CD4-positive, alpha-beta T cell treated with Interleukin-15 for 4 hours (primary cell): ENCODE measurements at regions not wholly inside any gene's neighbourhood (a gene's known extent, or its start where the extent isn't known, plus 50 kb on each side); places are given as distances from the start of the nearest gene placed in this dataset.

Source experiments
- DNase-seq: peaks from one replicate; pipeline ENCODE4 v3.0.0-alpha.2; 2020; ENCODE audit warnings: low spot score

DNA sequence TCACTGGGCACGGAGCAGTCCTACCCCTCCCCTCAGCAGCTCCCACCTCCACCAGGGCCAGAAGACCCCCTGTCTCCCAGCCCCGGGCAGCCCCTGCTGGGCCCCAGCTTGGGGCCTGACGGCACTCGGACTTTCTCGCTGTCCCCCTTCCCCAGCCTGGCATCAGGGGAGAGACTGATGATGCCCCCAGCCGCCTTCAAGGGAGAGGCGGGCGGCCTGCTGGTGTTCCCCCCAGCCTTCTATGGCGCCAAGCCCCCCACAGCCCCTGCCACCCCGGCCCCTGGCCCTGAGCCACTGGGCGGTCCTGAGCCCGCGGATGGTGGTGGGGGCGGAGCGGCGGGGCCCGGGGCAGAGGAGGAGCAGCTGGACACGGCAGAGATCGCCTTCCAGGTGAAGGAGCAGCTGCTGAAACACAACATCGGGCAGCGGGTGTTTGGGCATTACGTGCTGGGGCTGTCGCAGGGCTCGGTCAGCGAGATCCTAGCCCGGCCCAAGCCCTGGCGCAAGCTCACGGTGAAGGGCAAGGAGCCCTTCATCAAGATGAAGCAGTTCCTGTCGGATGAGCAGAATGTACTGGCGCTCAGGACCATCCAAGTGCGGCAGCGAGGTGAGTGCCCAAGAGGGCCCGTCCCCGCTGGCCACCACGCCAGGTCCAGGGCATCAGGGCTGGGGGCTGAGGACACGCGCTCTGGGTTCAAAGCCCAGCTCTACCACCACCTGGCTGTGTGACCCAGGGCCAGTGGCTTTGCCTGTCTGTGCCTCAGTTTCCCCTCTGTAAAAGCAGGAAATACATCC, 58.6 kb downstream of the PHETA1 start:
- no peak for DNase-seq

GRCh38 chr12:111309584-111309983, 59.3 kb downstream of the PHETA1 start:
- no peak for DNase-seq

DNA sequence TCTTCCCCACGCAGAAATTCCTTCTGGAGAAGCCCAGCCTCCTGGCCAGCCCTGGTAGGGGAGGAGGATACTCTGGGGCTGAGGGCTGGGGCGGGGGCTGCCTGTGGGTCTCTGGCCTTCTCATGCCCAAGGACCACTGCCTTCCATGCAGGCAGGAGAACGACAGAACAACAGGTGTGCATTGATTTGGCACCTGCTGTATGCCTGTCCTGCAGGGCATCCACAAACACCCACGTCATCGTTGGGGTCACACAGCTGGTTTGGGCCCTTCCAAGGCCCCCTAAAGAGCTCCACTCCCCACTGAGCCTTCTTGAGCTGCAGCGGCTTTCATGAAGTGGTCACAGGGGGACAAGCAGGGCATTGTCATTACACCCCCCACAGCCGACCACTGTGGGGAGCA, 60.4 kb downstream of the PHETA1 start:
- no peak for DNase-seq

- peak; percentile 3 for DNase-seq
These were observed 64.2 kb downstream of the PHETA1 start for GRCh38 chr12:111304642-111305071.

DNA sequence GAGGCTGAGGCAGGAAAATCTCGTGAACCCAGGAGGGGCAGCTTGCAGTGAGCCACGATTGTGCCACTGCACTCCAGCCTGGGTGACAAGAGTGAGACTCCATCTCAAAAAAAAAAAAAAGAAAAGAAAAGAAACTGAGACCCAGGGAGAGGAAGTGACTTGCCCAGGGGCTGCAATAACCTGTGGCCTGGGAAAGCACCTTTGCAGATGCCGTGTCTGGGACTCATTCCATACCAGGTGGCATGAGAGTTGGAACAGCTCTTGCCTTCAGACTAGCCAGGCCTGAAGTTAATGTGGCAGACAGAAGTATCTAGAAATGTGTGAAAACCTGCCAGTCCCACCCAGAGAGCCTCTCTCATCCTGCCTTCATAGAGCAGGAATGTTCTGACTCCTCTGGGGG, 65.4 kb downstream of the PHETA1 start:
- no peak for DNase-seq

- peak; percentile 9 for DNase-seq
These were observed 70.1 kb downstream of the PHETA1 start for GRCh38 chr12:111298582-111299436.

GRCh38 chr12:111297703-111298426, 71.0 kb downstream of the PHETA1 start:
- no peak for DNase-seq

DNA sequence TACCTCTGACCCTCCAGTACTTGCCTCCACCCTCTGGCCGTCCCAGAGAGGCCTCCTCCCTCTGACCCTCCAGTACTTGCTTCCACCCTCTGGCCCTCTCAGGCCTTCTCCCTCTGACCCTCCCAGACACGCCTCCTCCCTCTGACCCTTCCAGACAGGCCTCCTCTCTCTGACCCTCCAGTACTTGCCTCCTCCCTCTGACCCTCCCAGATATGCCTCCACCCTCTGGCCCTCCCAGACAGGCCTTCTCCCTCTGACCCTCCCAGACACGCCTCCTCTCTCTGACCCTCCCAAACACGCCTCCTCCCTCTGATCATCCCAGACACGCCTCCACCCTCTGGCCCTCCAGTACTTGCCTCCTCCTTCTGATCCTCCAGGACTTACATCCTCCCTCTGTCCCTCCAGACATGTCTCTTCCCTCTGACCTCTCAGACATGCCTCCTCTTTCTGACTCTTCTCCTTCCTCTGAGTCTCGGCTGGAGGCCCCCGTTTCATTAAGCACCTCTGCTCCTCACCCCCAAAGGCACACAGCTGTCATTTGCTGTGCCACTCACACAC, 71.9 kb downstream of the PHETA1 start:
- no peak for DNase-seq

DNA sequence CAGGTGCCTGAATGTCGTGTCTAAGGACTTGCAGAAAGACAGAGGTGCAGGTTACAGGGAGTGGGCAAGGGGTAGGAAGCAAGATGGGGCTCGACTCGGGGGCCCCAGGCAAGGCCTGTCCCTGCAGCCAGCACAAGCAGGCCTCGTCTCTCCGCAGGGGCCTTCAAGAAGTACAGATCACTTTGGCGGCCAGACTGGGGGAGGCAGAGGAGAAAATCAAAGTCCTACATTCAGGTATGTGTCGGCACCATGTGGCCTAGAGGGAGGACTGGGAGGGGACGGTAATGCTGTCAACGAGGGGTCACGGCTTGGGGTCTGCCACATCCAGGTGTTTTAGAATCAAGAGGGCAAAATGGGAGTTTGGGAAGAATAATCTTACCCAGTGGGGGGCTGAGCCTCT, 73.7 kb downstream of the PHETA1 start:
- DNase-seq, result no peak

DNA sequence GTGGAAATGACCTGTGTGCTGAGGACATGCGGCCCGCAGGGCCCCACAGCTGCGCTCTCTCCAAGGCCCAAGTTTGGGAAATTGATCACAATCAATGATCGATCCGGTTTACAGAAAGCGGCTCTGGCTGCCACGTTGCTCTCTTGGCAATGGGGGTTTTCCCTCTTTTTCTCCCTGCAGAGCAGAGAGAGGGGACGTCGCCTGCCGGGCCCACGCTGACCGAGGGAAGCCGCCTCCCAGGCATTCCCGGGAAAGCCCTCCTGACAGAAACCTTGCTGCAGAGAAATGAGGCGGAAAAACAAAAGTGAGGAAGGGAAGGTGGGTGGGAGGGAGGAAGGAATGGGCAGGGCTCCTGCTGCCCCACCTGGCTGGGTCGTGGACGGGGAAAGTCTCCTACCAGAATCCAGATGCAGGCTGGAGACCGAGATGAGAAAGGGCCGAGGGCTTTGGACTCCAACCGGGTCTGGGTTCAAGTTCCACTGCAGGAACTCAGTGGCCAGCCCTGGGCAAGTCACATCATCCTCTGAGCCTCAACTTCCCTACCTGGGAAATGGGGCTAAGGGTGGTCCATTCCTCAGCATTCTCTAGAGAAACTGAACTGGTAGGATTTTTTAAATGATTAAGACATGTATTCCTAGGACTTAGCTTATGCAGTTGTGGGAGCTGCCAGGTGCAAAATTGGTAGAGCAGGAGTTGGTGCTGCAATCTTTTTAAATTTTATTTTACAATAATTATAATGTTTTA, 75.5 kb downstream of the PHETA1 start:
- no peak for DNase-seq

DNA sequence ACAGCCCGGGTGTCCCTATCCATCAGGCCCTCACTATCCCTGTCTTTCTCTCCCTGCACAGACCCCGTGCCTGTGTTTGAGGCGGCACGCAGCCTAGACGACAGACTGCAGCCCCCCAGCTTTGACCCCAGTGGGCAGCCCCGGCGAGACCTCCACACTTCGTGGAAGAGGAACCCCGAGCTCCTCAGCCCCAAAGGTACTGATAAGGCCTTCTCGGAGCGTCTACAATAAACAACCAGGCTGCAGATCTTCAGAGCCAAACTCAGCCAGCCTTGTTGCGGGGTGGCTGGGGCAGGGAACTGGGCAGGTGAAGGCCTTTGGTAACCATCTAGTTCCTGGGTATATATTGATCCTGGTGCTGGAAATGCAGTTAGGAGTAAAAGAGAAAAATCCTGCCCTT, 77.5 kb downstream of the PHETA1 start:
- no peak for DNase-seq

DNA sequence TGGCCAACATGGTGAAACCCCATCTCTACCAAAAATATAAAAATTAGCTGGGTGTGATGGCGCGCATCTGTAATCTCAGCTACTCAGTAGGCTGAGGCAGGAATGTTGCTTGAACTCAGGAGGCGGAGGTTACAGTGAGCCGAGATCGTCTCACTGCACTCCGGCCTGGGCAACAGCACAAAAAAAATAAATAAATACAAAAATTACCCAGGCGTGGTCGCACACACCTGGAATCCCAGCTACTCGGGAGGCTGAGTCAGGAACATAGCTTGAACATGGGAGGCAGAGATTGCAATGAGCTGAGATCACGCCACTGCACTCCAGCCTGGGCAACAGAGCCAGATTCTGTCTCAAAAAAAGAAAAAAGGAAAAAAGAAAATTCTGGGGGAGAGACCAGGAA, 80.1 kb downstream of the PHETA1 start:
- no peak for DNase-seq

- no peak for DNase-seq
These were observed 81.6 kb downstream of the PHETA1 start for GRCh38 chr12:111287125-111287900.

- DNase-seq, result no peak
These were observed 83.7 kb downstream of the PHETA1 start for GRCh38 chr12:111285200-111285599.

- no peak for DNase-seq
These were observed 84.2 kb downstream of the PHETA1 start for GRCh38 chr12:111284709-111285108.

DNA sequence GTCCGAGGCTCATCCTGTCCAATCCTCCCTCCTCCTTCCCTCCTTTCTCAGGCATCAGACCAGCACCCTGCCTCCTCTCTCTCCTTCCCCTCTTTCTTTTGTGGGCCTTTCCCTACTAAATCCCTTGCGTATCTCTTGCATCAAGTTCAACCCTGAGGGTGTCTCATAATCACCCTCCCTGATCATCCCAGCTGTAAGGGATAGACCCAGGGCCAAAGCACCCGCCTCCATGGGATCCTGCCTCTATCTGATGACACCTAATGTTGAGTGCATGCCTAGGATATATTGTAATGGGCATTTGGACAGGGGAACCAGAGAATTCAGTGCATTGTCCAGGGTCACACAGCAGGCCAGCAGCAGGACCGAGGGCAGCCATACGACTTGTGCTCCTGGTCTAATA, 84.9 kb downstream of the PHETA1 start:
- DNase-seq, result no peak

DNA sequence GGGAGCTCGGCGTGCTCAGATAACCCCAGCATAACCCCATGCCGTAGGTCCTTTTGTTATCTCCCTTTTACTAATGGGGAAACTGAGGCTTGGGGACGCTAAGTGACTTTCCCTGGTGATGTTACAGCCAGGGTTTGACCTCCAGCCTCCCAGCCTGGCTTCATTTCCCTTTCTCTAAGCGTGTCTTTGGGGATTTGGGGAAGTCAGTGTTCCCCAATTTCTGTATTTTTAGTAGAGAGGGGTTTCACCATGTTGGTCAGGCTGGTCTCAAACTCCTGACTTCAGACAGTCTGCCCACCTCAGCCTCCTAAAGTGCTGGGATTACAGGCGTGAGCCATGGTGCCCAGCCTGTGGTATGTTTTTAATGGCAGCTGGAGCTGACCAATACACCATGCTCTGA, 85.4 kb downstream of the PHETA1 start:
- DNase-seq, result no peak

- DNase-seq, result no peak
These were observed 91.3 kb downstream of the PHETA1 start for GRCh38 chr12:111277570-111277969.

GRCh38 chr12:111276146-111276545, 92.7 kb downstream of the PHETA1 start:
- DNase-seq, result no peak

GRCh38 chr12:111275308-111275707, 93.6 kb downstream of the PHETA1 start:
- no peak for DNase-seq

GRCh38 chr12:111274777-111275176, 94.1 kb downstream of the PHETA1 start:
- DNase-seq, result no peak
